ENCODE measurements at regions not wholly inside any gene's neighbourhood (a gene's known extent, or its start where the extent isn't known, plus 50 kb on each side); places are given as distances from the start of the nearest gene placed in this dataset.

DNA sequence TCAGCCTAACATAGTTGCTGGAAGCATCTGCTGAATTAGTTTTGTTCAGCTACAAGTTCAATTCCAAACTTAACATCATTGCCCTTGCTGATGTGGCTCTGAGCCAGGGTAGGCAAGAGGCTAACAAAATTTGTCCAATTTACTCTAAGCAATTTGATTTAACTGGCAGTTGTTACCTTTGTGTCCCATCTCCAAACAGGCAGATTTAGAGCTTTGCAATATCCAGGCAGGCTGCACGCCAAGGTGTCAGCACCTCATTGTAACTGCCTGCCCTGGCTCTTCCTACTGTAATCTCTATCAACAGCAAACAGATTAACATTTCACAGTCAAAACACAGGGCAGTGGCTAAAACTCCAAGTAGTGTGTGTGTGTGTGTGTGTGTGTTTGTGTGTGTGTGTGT is 2070.6 kb downstream of the PCDH7 start:
- TF ChIP-seq, protein P1, sequence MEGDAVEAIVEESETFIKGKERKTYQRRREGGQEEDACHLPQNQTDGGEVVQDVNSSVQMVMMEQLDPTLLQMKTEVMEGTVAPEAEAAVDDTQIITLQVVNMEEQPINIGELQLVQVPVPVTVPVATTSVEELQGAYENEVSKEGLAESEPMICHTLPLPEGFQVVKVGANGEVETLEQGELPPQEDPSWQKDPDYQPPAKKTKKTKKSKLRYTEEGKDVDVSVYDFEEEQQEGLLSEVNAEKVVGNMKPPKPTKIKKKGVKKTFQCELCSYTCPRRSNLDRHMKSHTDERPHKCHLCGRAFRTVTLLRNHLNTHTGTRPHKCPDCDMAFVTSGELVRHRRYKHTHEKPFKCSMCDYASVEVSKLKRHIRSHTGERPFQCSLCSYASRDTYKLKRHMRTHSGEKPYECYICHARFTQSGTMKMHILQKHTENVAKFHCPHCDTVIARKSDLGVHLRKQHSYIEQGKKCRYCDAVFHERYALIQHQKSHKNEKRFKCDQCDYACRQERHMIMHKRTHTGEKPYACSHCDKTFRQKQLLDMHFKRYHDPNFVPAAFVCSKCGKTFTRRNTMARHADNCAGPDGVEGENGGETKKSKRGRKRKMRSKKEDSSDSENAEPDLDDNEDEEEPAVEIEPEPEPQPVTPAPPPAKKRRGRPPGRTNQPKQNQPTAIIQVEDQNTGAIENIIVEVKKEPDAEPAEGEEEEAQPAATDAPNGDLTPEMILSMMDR (IDR thresholded peaks at IDR 0.05 in 4 of 5, conservative IDR thresholded peaks at IDR 0.05 in 1 of 5), result no peak
- TF ChIP-seq POLR2A (IDR thresholded peaks at IDR 0.05), result no peak
- no peak overlapping the region for H3K4me3 ChIP-seq
- H3K36me3 ChIP-seq, result no peaks in the 10 kb centered on the region
- no peak for DNase-seq
- no peaks in the 10 kb centered on the region for H3K27me3 ChIP-seq
- in situ Hi-C loops (cut with MboI; ENCODE audit: low sequenced_read_pairs in 4 of 4) (no loop called here), intact Hi-C loops (cut with DNase I; ENCODE audit: low total_unique reads) (no loop called here)
- H3K27ac ChIP-seq, result no peak overlapping the region
- no peaks in the 10 kb centered on the region for H3K9me3 ChIP-seq
- ATAC-seq, result no peak
- H3K4me1 ChIP-seq, result no peaks in the 10 kb centered on the region

DNA sequence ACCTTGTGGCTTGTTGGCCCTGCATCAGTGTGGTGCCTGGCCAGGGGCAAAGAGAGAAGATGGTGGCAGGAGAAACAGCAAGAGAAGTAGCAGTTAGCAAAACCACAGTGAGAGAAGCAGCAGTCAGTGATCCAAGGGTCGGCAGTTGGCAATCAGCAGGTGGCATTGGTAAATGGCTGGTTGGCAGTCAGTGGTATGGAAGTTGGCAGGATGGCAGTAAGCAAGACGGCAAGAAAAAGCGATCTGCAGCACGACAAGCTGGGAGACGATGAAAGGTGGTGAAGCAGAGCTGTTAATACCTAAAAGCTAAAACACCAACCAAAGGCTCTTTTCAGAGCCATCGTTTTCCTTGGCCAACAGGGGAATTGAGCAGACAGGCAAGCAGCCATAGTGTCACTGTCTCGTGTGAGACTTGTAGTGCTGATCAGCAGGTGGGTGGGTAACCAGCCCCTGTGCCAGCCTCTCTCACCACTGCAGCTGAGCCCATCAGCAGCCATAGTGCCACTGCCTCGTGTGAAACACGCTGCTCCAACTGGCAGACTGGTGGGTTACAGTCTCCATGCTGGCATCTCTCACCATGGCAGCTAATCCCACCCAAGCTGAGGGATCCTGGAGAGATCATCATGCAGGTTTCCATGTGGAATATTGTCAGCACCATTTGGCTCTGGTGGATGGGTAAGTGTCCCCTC is 2078.4 kb downstream of the PCDH7 start:
- TF ChIP-seq, protein P1 (IDR thresholded peaks at IDR 0.05 in 4 of 5, conservative IDR thresholded peaks at IDR 0.05 in 1 of 5), result no peak
- no peak for TF ChIP-seq POLR2A (IDR thresholded peaks at IDR 0.05)
- H3K9me3 ChIP-seq, result no peaks in the 10 kb centered on the region
- no peaks in the 10 kb centered on the region for H3K4me1 ChIP-seq
- in situ Hi-C loops (cut with MboI; ENCODE audit: low sequenced_read_pairs in 4 of 4) (no loop called here), intact Hi-C loops (cut with DNase I; ENCODE audit: low total_unique reads) (no loop called here)
- no peak for ATAC-seq
- no peak for DNase-seq
- H3K27ac ChIP-seq, result no peak overlapping the region
- H3K27me3 ChIP-seq, result no peaks in the 10 kb centered on the region
- no peak overlapping the region for H3K4me3 ChIP-seq
- H3K36me3 ChIP-seq, result no peaks in the 10 kb centered on the region

DNA sequence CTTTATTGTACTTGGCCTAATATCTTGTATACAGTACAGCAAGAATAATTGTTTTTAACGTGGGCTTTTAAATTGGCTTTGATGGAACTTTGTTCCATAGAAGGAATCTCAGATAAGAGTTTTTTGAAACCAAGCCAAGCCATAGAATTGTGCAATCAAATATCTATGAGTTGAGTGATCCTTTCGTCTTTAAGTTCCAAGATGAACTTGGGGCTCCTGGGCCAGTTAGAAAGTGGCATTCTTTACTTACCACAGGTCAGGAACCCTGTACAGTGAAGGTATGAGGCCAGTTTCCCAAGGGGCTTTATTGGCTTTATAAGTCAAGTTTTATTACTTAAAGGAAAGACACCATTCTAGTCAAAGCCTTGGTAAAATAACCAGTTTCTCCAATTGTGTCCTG is 2104.2 kb downstream of the PCDH7 start:
- no peak for TF ChIP-seq POLR2A (IDR thresholded peaks at IDR 0.05)
- TF ChIP-seq, protein P1 (IDR thresholded peaks at IDR 0.05 in 4 of 5, conservative IDR thresholded peaks at IDR 0.05 in 1 of 5), result no peak
- no peaks in the 10 kb centered on the region for H3K9me3 ChIP-seq
- no peaks in the 10 kb centered on the region for H3K36me3 ChIP-seq
- ATAC-seq, result no peak
- intact Hi-C loops (cut with DNase I; ENCODE audit: low total_unique reads) (no loop called here), in situ Hi-C loops (cut with MboI; ENCODE audit: low sequenced_read_pairs in 4 of 4) (no loop called here)
- no peak for DNase-seq
- H3K4me3 ChIP-seq, result no peak overlapping the region
- no peaks in the 10 kb centered on the region for H3K4me1 ChIP-seq
- no peak overlapping the region for H3K27ac ChIP-seq
- no peaks in the 10 kb centered on the region for H3K27me3 ChIP-seq

DNA sequence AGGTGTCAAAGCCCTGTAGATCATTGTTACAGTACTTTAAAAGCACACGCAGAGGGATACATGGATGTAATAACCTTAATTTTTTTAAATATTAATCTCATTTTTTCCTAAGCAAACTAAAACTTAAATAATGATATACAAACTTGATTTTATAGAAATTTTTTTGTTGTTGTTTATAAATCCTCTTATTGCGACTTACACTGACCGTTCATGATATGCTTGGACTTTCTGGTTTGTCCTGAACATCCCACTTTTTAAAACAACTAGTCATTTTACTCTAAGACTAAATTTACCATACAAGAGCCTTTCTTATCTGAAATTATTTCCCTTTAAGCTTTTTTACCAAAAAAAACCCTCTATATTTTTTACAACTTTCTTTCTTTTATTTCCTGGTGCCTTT is 2106.0 kb downstream of the PCDH7 start:
- ATAC-seq (no peak), DNase-seq (no peak)
- no peak overlapping the region for H3K27ac ChIP-seq
- H3K4me3 ChIP-seq, result no peak overlapping the region
- no peak for TF ChIP-seq POLR2A (IDR thresholded peaks at IDR 0.05)
- TF ChIP-seq, protein P1 (IDR thresholded peaks at IDR 0.05 in 4 of 5, conservative IDR thresholded peaks at IDR 0.05 in 1 of 5), result no peak
- H3K4me1 ChIP-seq, result no peaks in the 10 kb centered on the region
- H3K27me3 ChIP-seq, result no peaks in the 10 kb centered on the region
- no peaks in the 10 kb centered on the region for H3K36me3 ChIP-seq
- intact Hi-C loops (cut with DNase I; ENCODE audit: low total_unique reads) (no loop called here), in situ Hi-C loops (cut with MboI; ENCODE audit: low sequenced_read_pairs in 4 of 4) (no loop called here)
- no peaks in the 10 kb centered on the region for H3K9me3 ChIP-seq

DNA sequence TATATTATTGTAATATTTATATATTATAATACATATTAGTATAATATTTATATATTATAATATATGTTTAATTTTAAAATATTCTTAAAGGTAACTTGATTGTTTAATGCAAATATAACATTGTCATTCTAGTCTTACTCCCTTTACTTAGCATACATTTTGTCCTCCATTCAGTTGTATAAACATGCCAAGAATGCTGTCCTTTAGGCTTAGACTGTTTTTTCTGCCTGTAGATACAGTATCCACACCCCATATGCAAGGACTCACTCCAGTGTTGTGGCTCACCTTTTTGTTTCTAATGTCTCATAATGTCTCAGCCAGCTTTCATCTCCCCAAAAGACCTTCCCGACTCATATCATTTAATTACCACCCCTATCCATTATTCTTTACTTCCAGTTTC is 2110.0 kb downstream of the PCDH7 start:
- ATAC-seq, result no peak
- intact Hi-C loops (cut with DNase I; ENCODE audit: low total_unique reads), result no loop called here
- no peak overlapping the region for H3K27ac ChIP-seq
- H3K4me3 ChIP-seq, result no peak overlapping the region
- DNase-seq, result no peak
- no peaks in the 10 kb centered on the region for H3K36me3 ChIP-seq
- H3K4me1 ChIP-seq, result no peaks in the 10 kb centered on the region
- TF ChIP-seq, protein P1 (IDR thresholded peaks at IDR 0.05 in 4 of 5, conservative IDR thresholded peaks at IDR 0.05 in 1 of 5), result no peak
- TF ChIP-seq POLR2A (IDR thresholded peaks at IDR 0.05), result no peak
- in situ Hi-C loops (cut with MboI; ENCODE audit: low sequenced_read_pairs in 4 of 4), result no loop called here
- H3K9me3 ChIP-seq, result no peaks in the 10 kb centered on the region
- H3K27me3 ChIP-seq, result no peaks in the 10 kb centered on the region
